Osteocyte (in vitro differentiated cells): ENCODE measurements at regions not wholly inside any gene's neighbourhood (a gene's known extent, or its start where the extent isn't known, plus 50 kb on each side); places are given as distances from the start of the nearest gene placed in this dataset.
A peak's percentile ranks its signal among the peaks of the same experiment; 100 is the strongest.

ENCODE experiments used
- DNase-seq: peaks from one replicate; pipeline ENCODE4 v3.0.0; 2021; ENCODE audit warnings: mixed read lengths; ENCODE audit not compliant: unreplicated experiment; ENCODE audit errors: extremely low spot score
- H3K27ac Mint-ChIP-seq: one replicate; pipeline ENCODE4 v1.8.0; 2021; ENCODE audit warnings: mild to moderate bottlenecking, mixed read lengths; ENCODE audit not compliant: unreplicated experiment
- H3K27me3 Mint-ChIP-seq: one replicate; pipeline ENCODE4 v1.8.0; 2021; ENCODE audit warnings: mixed read lengths; ENCODE audit not compliant: unreplicated experiment
- H3K36me3 Mint-ChIP-seq: one replicate; pipeline ENCODE4 v1.8.0; 2021; ENCODE audit warnings: mixed read lengths; ENCODE audit not compliant: unreplicated experiment
- H3K4me1 Mint-ChIP-seq: one replicate; pipeline ENCODE4 v1.8.0; 2021; ENCODE audit warnings: mixed read lengths; ENCODE audit not compliant: unreplicated experiment
- H3K4me3 Mint-ChIP-seq: one replicate; pipeline ENCODE4 v1.8.0; 2021; ENCODE audit warnings: mild to moderate bottlenecking, moderate library complexity, mixed read lengths; ENCODE audit not compliant: unreplicated experiment
- H3K9me3 Mint-ChIP-seq: one replicate; pipeline ENCODE4 v1.8.0; 2021; ENCODE audit warnings: mixed read lengths; ENCODE audit not compliant: unreplicated experiment
- TF ChIP-seq, protein P1 (sequence below): fragments of 200-600 bp; sonication (generic); IDR thresholded peaks from 2 replicates; pipeline ENCODE4 v1.5.0; 2021; ENCODE audit warnings: antibody characterized with exemption, mild to moderate bottlenecking, moderate library complexity

DNA sequence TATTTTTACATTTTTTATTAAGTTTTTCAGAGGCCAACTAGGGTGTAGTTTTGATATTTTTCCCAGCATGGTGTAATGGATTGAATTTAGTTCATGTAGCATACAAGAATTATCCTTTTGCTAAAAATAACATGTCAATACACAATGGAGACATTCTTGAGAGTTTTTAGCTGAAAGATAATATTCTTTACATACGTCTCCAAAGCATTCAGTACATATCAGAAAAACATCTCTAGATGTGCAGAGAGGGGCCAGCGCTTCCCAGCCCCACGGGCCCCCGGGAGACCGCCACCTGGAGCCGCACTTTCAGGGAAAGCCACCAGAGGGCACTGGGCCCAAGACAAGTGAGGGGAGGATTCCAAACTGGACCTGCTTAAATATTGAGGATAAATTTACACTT is 499.4 kb downstream of the GALR1 start:
- peaks cover 9% of the 10 kb centered on the region for H3K9me3 Mint-ChIP-seq
- H3K4me1 Mint-ChIP-seq = no peaks in the 10 kb centered on the region
- no peak overlapping the region for H3K4me3 Mint-ChIP-seq
- no peaks in the 10 kb centered on the region for H3K36me3 Mint-ChIP-seq
- no peaks in the 10 kb centered on the region for H3K27me3 Mint-ChIP-seq
- no peak for DNase-seq
- TF ChIP-seq, protein P1, sequence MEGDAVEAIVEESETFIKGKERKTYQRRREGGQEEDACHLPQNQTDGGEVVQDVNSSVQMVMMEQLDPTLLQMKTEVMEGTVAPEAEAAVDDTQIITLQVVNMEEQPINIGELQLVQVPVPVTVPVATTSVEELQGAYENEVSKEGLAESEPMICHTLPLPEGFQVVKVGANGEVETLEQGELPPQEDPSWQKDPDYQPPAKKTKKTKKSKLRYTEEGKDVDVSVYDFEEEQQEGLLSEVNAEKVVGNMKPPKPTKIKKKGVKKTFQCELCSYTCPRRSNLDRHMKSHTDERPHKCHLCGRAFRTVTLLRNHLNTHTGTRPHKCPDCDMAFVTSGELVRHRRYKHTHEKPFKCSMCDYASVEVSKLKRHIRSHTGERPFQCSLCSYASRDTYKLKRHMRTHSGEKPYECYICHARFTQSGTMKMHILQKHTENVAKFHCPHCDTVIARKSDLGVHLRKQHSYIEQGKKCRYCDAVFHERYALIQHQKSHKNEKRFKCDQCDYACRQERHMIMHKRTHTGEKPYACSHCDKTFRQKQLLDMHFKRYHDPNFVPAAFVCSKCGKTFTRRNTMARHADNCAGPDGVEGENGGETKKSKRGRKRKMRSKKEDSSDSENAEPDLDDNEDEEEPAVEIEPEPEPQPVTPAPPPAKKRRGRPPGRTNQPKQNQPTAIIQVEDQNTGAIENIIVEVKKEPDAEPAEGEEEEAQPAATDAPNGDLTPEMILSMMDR = peak; percentile 30
- H3K27ac Mint-ChIP-seq = no peak overlapping the region

DNA sequence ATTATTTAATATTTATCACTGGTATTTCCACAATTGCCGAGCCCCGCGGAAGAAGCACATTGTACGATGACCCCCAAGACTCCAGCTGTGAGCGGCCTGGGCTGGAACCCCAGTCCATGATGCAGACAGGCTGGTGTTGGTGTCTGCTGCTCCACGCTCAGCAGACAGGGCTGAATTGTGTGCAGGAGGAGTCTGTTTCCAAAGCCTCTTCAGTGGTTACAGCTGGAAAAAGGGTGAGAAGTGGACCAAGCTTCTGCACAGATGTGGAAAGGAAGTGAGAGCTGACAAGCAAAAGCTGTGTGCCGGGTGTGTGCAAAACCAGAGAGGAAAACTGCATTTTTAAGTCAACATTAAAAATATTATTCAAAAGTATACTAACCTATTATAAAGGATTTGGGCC is 500.4 kb downstream of the GALR1 start:
- TF ChIP-seq, protein P1 = no peak
- no peak for DNase-seq
- H3K36me3 Mint-ChIP-seq = no peaks in the 10 kb centered on the region
- H3K27ac Mint-ChIP-seq = no peak overlapping the region
- H3K9me3 Mint-ChIP-seq = peaks cover 9% of the 10 kb centered on the region
- no peak overlapping the region for H3K4me3 Mint-ChIP-seq
- H3K4me1 Mint-ChIP-seq = no peaks in the 10 kb centered on the region
- no peaks in the 10 kb centered on the region for H3K27me3 Mint-ChIP-seq

DNA sequence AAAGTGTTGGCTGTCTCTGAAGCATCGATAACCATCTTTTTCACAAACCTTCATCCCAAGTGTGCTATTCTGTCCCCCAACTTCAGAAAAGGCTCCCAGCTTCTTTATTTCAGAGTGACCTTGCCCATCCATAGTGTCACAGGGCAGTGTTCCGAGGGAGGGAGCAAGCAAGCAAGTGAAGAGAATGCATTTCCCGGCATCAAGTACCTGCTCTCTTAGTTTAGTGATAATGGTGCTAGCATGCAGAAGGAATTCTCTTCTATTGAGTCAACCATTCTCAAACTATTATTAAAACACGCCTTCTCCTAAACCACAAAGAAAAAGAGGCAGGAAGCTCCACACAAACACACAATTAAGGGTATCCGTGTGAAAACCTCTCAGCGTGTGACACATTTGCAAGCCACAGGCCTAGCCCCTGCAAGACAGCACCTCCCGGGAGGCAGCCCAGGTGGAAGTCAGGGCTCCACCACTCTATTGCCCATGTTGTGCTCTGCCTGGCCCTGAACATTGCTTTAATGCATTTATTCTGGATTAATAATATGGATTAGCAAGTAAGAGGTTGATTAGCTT is 504.9 kb downstream of the GALR1 start:
- DNase-seq = no peak
- TF ChIP-seq, protein P1 = no peak
- H3K27ac Mint-ChIP-seq = no peak overlapping the region
- H3K9me3 Mint-ChIP-seq = peaks cover 9% of the 10 kb centered on the region
- no peaks in the 10 kb centered on the region for H3K4me1 Mint-ChIP-seq
- no peaks in the 10 kb centered on the region for H3K27me3 Mint-ChIP-seq
- H3K36me3 Mint-ChIP-seq = no peaks in the 10 kb centered on the region
- H3K4me3 Mint-ChIP-seq = no peak overlapping the region

DNA sequence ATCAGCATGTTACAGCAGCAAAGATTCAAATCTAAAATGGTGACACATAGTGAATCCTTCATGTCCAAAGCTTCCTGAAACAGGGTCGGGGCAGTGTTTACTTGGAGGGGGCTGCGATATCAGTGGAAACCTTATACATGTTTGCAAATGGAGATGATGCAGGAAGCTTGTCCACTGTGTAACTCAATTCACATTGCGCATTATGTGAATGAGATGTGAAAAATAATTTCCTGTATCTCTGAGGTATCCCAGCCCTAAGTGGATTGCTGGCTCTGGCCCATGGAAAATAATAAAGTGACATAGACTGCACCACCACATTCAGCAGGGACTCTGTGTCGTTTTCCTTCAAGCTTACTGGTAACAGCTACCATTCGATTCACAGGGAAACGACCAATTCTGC is 505.5 kb downstream of the GALR1 start:
- no peak overlapping the region for H3K27ac Mint-ChIP-seq
- no peaks in the 10 kb centered on the region for H3K27me3 Mint-ChIP-seq
- no peak for DNase-seq
- no peak overlapping the region for H3K4me3 Mint-ChIP-seq
- H3K9me3 Mint-ChIP-seq = peaks cover 9% of the 10 kb centered on the region
- H3K4me1 Mint-ChIP-seq = no peaks in the 10 kb centered on the region
- H3K36me3 Mint-ChIP-seq = no peaks in the 10 kb centered on the region
- TF ChIP-seq, protein P1 = no peak

DNA sequence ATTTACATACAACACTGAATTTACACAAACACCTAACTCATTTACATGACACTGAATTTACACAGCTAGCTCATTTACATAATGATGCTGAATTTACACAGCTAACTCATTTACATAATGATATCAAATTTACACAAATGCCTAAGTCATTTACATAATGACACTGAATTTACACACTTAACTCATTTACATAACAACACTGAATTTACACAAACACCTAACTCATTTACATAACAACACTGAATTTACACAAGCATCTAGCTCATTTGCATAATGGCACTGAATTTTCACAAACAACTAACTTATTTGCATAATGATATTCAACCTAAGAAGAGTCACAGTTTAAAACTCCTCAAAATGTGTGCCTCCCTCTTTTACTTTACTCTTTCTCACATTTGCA is 511.7 kb downstream of the GALR1 start:
- no peaks in the 10 kb centered on the region for H3K4me1 Mint-ChIP-seq
- H3K4me3 Mint-ChIP-seq = no peak overlapping the region
- no peak overlapping the region for H3K27ac Mint-ChIP-seq
- H3K27me3 Mint-ChIP-seq = no peaks in the 10 kb centered on the region
- TF ChIP-seq, protein P1 = no peak
- H3K36me3 Mint-ChIP-seq = no peaks in the 10 kb centered on the region
- DNase-seq = no peak
- peaks cover 9% of the 10 kb centered on the region for H3K9me3 Mint-ChIP-seq
